ENCODE measurements at regions not wholly inside any gene's neighbourhood (a gene's known extent, or its start where the extent isn't known, plus 50 kb on each side); places are given as distances from the start of the nearest gene placed in this dataset.

DNA sequence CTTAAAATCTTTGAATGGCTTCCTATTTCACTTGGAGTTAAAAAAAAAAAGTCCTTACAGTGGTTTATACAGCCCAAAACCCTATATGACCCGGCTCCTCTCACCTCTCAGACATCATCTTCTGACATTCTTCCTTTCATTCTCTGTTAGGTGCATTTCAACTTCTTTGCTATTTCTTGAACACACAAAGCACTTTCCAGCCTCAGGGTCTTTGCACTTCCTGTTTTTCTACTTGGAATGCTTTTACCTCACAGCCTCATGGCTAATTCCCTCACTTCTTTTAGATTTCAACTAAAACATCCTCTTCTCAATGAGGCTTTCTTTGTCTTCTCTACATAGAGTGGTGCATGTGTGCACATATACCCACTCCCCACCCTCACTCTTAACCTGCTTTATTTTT lies 91.0 kb upstream of the MB21D2 start:
- Histone ChIP-seq H3K27me3 (ENCODE audit: insufficient read depth, low read depth) (no peaks in the 10 kb centered on the region), H3K36me3 (ENCODE audit: low read depth) (no peaks in the 10 kb centered on the region), H3K79me2 (ENCODE audit: low read depth) (no peaks in the 10 kb centered on the region), H3K4me2 (no peak overlapping the region), H3K9me3 (ENCODE audit: insufficient read depth, low read depth) (peaks cover 4% of the 10 kb centered on the region; the same call in 1 of the 2 replicates), H3K9me2 (ENCODE audit: insufficient read depth) (no peaks in the 10 kb centered on the region), H3K4me3 (no peak overlapping the region), H3K4me1 (replicated peaks; ENCODE audit: insufficient read depth) (no peaks in the 10 kb centered on the region), H2AFZ (no peak overlapping the region), H3F3A (ENCODE audit: insufficient read depth, low read depth) (no peaks in the 10 kb centered on the region), H4K20me1 (ENCODE audit: insufficient read depth) (no peaks in the 10 kb centered on the region; the same call in 1 of the 2 replicates), H3K27ac (no peak overlapping the region)
- TF ChIP-seq EZH2 (IDR thresholded peaks at IDR 0.05; ENCODE audit: low read depth): no peak
- TF ChIP-seq, protein P1, sequence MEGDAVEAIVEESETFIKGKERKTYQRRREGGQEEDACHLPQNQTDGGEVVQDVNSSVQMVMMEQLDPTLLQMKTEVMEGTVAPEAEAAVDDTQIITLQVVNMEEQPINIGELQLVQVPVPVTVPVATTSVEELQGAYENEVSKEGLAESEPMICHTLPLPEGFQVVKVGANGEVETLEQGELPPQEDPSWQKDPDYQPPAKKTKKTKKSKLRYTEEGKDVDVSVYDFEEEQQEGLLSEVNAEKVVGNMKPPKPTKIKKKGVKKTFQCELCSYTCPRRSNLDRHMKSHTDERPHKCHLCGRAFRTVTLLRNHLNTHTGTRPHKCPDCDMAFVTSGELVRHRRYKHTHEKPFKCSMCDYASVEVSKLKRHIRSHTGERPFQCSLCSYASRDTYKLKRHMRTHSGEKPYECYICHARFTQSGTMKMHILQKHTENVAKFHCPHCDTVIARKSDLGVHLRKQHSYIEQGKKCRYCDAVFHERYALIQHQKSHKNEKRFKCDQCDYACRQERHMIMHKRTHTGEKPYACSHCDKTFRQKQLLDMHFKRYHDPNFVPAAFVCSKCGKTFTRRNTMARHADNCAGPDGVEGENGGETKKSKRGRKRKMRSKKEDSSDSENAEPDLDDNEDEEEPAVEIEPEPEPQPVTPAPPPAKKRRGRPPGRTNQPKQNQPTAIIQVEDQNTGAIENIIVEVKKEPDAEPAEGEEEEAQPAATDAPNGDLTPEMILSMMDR (conservative IDR thresholded peaks at IDR 0.05): no peak
- POLR2A ChIA-PET (ENCODE audit: unreplicated experiment): no interaction called here
- CTCF ChIA-PET: no interaction called here
- BruUV-seq (replicated peaks): no TSS peak
- no peak for DNase-seq
- intact Hi-C loops (cut with micrococcal nuclease; ENCODE audit: unreplicated experiment): no loop called here

DNA sequence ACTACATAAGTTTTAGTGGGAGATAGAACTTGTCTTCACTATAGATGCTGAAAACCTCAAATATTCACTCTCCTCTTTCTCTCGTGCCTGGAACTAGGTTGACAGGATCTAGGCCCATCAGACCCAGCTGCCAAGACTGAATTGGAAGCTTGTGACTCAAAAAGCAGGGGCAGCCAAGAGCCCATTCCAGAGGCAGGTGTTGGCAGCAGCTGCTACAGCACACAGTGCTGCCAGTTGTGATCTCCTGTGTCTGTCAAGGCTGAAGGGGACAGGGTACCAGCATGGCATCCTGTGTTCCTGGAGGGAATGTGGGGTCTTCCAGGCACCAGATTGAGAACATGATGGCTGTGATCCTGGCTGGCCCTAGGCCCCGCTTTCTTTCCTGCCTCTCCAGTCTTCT lies 92.5 kb upstream of the MB21D2 start:
- Histone ChIP-seq H3K9me3 (ENCODE audit: insufficient read depth, low read depth) (peaks cover 4% of the 10 kb centered on the region; the same call in 1 of the 2 replicates), H3K4me2 (no peak overlapping the region), H3K27ac (no peak overlapping the region), H3K4me3 (no peak overlapping the region), H4K20me1 (ENCODE audit: insufficient read depth) (no peaks in the 10 kb centered on the region; the same call in 1 of the 2 replicates), H3K79me2 (ENCODE audit: low read depth) (no peaks in the 10 kb centered on the region), H3K36me3 (ENCODE audit: low read depth) (no peaks in the 10 kb centered on the region), H2AFZ (no peak overlapping the region), H3F3A (ENCODE audit: insufficient read depth, low read depth) (no peaks in the 10 kb centered on the region), H3K27me3 (ENCODE audit: insufficient read depth, low read depth) (no peaks in the 10 kb centered on the region), H3K4me1 (replicated peaks; ENCODE audit: insufficient read depth) (no peaks in the 10 kb centered on the region), H3K9me2 (ENCODE audit: insufficient read depth) (no peaks in the 10 kb centered on the region)
- no peak for TF ChIP-seq EZH2 (IDR thresholded peaks at IDR 0.05; ENCODE audit: low read depth)
- TF ChIP-seq, protein P1 (conservative IDR thresholded peaks at IDR 0.05): no peak
- CTCF ChIA-PET: no interaction called here
- no TSS peak for BruUV-seq (replicated peaks)
- no peak for DNase-seq
- POLR2A ChIA-PET (ENCODE audit: unreplicated experiment): no interaction called here
- intact Hi-C loops (cut with micrococcal nuclease; ENCODE audit: unreplicated experiment): no loop called here

DNA sequence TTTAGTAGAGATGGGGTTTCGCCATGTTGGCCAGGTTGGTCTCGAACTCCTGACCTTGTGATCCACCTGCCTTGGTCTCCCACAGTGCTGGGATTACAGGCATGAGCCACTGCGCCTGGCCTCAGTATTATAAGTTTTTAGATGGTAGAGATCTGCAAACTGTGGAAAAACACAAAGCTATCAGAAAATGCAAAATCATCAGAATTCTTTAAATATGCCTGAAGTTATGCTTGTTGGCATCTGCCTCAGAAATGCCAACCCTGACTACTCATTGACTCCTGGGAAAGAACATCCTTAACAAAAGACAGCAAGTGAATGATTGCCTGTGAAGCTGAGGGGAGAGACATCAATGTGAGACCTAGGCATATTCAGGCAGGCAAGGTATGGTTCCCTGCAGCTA lies 94.3 kb upstream of the MB21D2 start:
- no peaks in the 10 kb centered on the region for H3K4me1 ChIP-seq (replicated peaks; ENCODE audit: insufficient read depth)
- BruUV-seq (replicated peaks): no TSS peak
- TF ChIP-seq, protein P1 (conservative IDR thresholded peaks at IDR 0.05): no peak
- no peak for TF ChIP-seq EZH2 (IDR thresholded peaks at IDR 0.05; ENCODE audit: low read depth)
- H3K27ac ChIP-seq: no peak overlapping the region
- DNase-seq: no peak
- H2AFZ ChIP-seq: no peak overlapping the region
- no peak overlapping the region for H3K4me3 ChIP-seq
- H3K36me3 ChIP-seq (ENCODE audit: low read depth): no peaks in the 10 kb centered on the region
- no peaks in the 10 kb centered on the region for H3K79me2 ChIP-seq (ENCODE audit: low read depth)
- no peaks in the 10 kb centered on the region for H3K9me2 ChIP-seq (ENCODE audit: insufficient read depth)
- H3K27me3 ChIP-seq (ENCODE audit: insufficient read depth, low read depth): no peaks in the 10 kb centered on the region
- ChIA-PET POLR2A (ENCODE audit: unreplicated experiment) (no interaction called here), CTCF (no interaction called here)
- H4K20me1 ChIP-seq (ENCODE audit: insufficient read depth): no peaks in the 10 kb centered on the region; the same call in 1 of the 2 replicates
- no peaks in the 10 kb centered on the region for H3F3A ChIP-seq (ENCODE audit: insufficient read depth, low read depth)
- peaks cover 4% of the 10 kb centered on the region; the same call in 1 of the 2 replicates for H3K9me3 ChIP-seq (ENCODE audit: insufficient read depth, low read depth)
- intact Hi-C loops (cut with micrococcal nuclease; ENCODE audit: unreplicated experiment): no loop called here
- no peak overlapping the region for H3K4me2 ChIP-seq

Data from PC-9 (cell line).